ENCODE measurements at regions not wholly inside any gene's neighbourhood (a gene's known extent, or its start where the extent isn't known, plus 50 kb on each side); places are given as distances from the start of the nearest gene placed in this dataset.

GRCh38 chr5:57650360-57651069 is 167.9 kb upstream of the ACTBL2 start:
- TF ChIP-seq, protein P1, sequence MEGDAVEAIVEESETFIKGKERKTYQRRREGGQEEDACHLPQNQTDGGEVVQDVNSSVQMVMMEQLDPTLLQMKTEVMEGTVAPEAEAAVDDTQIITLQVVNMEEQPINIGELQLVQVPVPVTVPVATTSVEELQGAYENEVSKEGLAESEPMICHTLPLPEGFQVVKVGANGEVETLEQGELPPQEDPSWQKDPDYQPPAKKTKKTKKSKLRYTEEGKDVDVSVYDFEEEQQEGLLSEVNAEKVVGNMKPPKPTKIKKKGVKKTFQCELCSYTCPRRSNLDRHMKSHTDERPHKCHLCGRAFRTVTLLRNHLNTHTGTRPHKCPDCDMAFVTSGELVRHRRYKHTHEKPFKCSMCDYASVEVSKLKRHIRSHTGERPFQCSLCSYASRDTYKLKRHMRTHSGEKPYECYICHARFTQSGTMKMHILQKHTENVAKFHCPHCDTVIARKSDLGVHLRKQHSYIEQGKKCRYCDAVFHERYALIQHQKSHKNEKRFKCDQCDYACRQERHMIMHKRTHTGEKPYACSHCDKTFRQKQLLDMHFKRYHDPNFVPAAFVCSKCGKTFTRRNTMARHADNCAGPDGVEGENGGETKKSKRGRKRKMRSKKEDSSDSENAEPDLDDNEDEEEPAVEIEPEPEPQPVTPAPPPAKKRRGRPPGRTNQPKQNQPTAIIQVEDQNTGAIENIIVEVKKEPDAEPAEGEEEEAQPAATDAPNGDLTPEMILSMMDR (IDR thresholded peaks at IDR 0.05): peak in 2 of 3 donors; percentile 34 to 46
- no peak for TF ChIP-seq POLR2A (IDR thresholded peaks at IDR 0.05)

Data from breast epithelium (tissue), 3 donors.